ENCODE measurements at regions not wholly inside any gene's neighbourhood (a gene's known extent, or its start where the extent isn't known, plus 50 kb on each side); places are given as distances from the start of the nearest gene placed in this dataset.

GRCh38 chr9:88713010-88713409, 178.0 kb downstream of the NXNL2 start:
- CTCF ChIA-PET (ENCODE audit: partially characterized antibody) = interaction anchor here (0.7 to 1.2 kb wide), 2 partner anchors 8 to 58 kb away, joined by 3 to 4 read pairs; no protein-coding TSS in a partner anchor
- H3K4ac ChIP-seq (replicated peaks; ENCODE audit: insufficient read length, low read depth, low read length) = no peak overlapping the region
- TF ChIP-seq CBX8 (IDR thresholded peaks at IDR 0.05; ENCODE audit: borderline replicate concordance, low read depth, low read length) (no peak), TCF12 (IDR thresholded peaks at IDR 0.05; ENCODE audit: low read depth, low read length) (no peak), BACH1 (IDR thresholded peaks at IDR 0.05; ENCODE audit: low read length) (no peak), TAF7 (optimal IDR thresholded peaks at IDR 0.05; ENCODE audit: borderline replicate concordance, low read depth, low read length) (no peak), TBP (IDR thresholded peaks at IDR 0.05; ENCODE audit: low read depth, low read length) (no peak), GTF2F1 (IDR thresholded peaks at IDR 0.05; ENCODE audit: borderline replicate concordance, low read depth, low read length) (no peak), SP1 (IDR thresholded peaks at IDR 0.05; ENCODE audit: low read depth, low read length) (no peak), USF2 (IDR thresholded peaks at IDR 0.05; ENCODE audit: low read length) (no peak), POLR2A (IDR thresholded peaks at IDR 0.05; ENCODE audit: control extremely low read depth in 1 of 2, low read depth in 2 of 2, low read length in 2 of 2) (no peak), CHD1 (IDR thresholded peaks at IDR 0.05; ENCODE audit: low read depth, low read length) (no peak), FOSL1 (IDR thresholded peaks at IDR 0.05; ENCODE audit: insufficient read depth, low read depth, low read length) (no peak), KDM5A (IDR thresholded peaks at IDR 0.05; ENCODE audit: low read length) (no peak), KDM4A (IDR thresholded peaks at IDR 0.05; ENCODE audit: low read depth, low read length, severe bottlenecking) (no peak), ASH2L (IDR thresholded peaks at IDR 0.05; ENCODE audit: low read length) (no peak)

More at GRCh38 chr9:88713010-88713409, 178.0 kb downstream of the NXNL2 start:
- no peak overlapping the region for H2AK5ac ChIP-seq (ENCODE audit: low read depth, low read length)
- H2BK120ac ChIP-seq (replicated peaks; ENCODE audit: low read depth, low read length) = no peak overlapping the region
- POLR2A ChIA-PET (ENCODE audit: partially characterized antibody) = no interaction called here
- no peak overlapping the region for H2BK12ac ChIP-seq (ENCODE audit: low read depth, low read length)
- H3K23me2 ChIP-seq (ENCODE audit: low read depth, low read length) = peaks cover 3% of the 10 kb centered on the region; the same call in 1 of the 2 replicates
- no peak for DNase-seq (ENCODE audit: low read depth in 1 of 2, low spot score in 2 of 2)
- no peaks in the 10 kb centered on the region for H3K9me3 ChIP-seq (ENCODE audit: insufficient read depth in 2 of 2, low read depth in 1 of 2, low read length in 1 of 2)
- H3K9ac ChIP-seq (replicated peaks in 1 of 4; ENCODE audit: extremely low read depth in 1 of 4, low read depth in 3 of 4, low read length in 3 of 4) = no peak overlapping the region
- no peak overlapping the region for H3K23ac ChIP-seq (ENCODE audit: insufficient read length)
- H2BK5ac ChIP-seq (ENCODE audit: low read depth, low read length) = no peak overlapping the region
- H2BK15ac ChIP-seq (ENCODE audit: low read length) = no peak overlapping the region
- H4K20me1 ChIP-seq (replicated peaks in 1 of 2; ENCODE audit: control insufficient read depth in 1 of 2, insufficient read depth in 2 of 2, low read length in 2 of 2) = no peaks in the 10 kb centered on the region
- H3K27ac ChIP-seq (ENCODE audit: low read depth, low read length) = no peak overlapping the region
- no peak overlapping the region for H3K18ac ChIP-seq (ENCODE audit: extremely low read depth, low read length)
- H3K14ac ChIP-seq (ENCODE audit: insufficient read length) = no peak overlapping the region
- H3K4me2 ChIP-seq (ENCODE audit: insufficient read depth in 1 of 2, low read depth in 2 of 2, low read length in 2 of 2) = no peak overlapping the region
- no peak overlapping the region for H4K91ac ChIP-seq (replicated peaks; ENCODE audit: insufficient read length, low read length)
- no peak overlapping the region for H2BK20ac ChIP-seq (ENCODE audit: low read length)
- FAIRE-seq = no peak
- H4K8ac ChIP-seq (ENCODE audit: extremely low read depth, insufficient read depth, low read length) = no peak overlapping the region
- H3K4me1 ChIP-seq (replicated peaks in 1 of 4; ENCODE audit: control insufficient read depth in 3 of 4, insufficient read depth in 4 of 4, low read length in 3 of 4) = no peaks in the 10 kb centered on the region
- H3K56ac ChIP-seq (replicated peaks; ENCODE audit: insufficient read length, low read depth, low read length) = no peak overlapping the region
- H3K27me3 ChIP-seq (replicated peaks in 1 of 4; ENCODE audit: control insufficient read depth in 3 of 4, extremely low read depth in 1 of 4, insufficient read depth in 3 of 4, low read length in 3 of 4) = no peaks in the 10 kb centered on the region; a peak in 1 of 7 replicates
- H3K36me3 ChIP-seq (ENCODE audit: control insufficient read depth in 2 of 4, insufficient read depth in 4 of 4, low read length in 3 of 4) = no peaks in the 10 kb centered on the region
- H3K79me1 ChIP-seq (ENCODE audit: low read depth, low read length) = no peaks in the 10 kb centered on the region
- no peaks in the 10 kb centered on the region for H3K79me2 ChIP-seq (ENCODE audit: control insufficient read depth in 1 of 2, insufficient read depth in 2 of 2, low read length in 2 of 2)
- no peak overlapping the region for H3K4me3 ChIP-seq (ENCODE audit: extremely low read depth in 1 of 4, insufficient read depth in 2 of 4, low read depth in 3 of 4, low read length in 4 of 4)
- H4K5ac ChIP-seq (ENCODE audit: insufficient read length, low read depth, low read length) = no peak overlapping the region
- H2AFZ ChIP-seq (ENCODE audit: low read length) = no peak overlapping the region

Measured in H1 (cell line).